Fibroblast of villous mesenchyme (primary cell): ENCODE measurements at regions not wholly inside any gene's neighbourhood (a gene's known extent, or its start where the extent isn't known, plus 50 kb on each side); places are given as distances from the start of the nearest gene placed in this dataset.

ENCODE experiments used
- DNase-seq: peaks from one replicate; pipeline ENCODE4 v3.0.0-alpha.2; 2010; ENCODE audit warnings: low read depth
- H3K4me3 ChIP-seq: 2 replicates; pipeline ENCODE4 v1.5.1; 2011; ENCODE audit warnings: low read depth, mild to moderate bottlenecking, low read length
- CTCF ChIP-seq: IDR thresholded peaks from 2 replicates; pipeline ENCODE4 v1.5.1; 2012; ENCODE audit warnings: low read depth, mild to moderate bottlenecking, low read length; ENCODE audit not compliant: insufficient read depth

GRCh38 chr15:31256378-31257265 lies 70.0 kb upstream of the KLF13 start:
- no peak overlapping the region for H3K4me3 ChIP-seq
- no peak for DNase-seq
- no peak for TF ChIP-seq CTCF

GRCh38 chr15:31257286-31257685 lies 69.3 kb upstream of the KLF13 start:
- TF ChIP-seq CTCF, result no peak
- no peak for DNase-seq
- no peak overlapping the region for H3K4me3 ChIP-seq

- no peak for DNase-seq
- no peak for TF ChIP-seq CTCF
- no peak overlapping the region for H3K4me3 ChIP-seq
These were observed 68.4 kb upstream of the KLF13 start for GRCh38 chr15:31258260-31258659.

- TF ChIP-seq CTCF, result no peak
- DNase-seq, result no peak
These were observed 66.9 kb upstream of the KLF13 start for GRCh38 chr15:31259562-31260252.

GRCh38 chr15:31260646-31261265 lies 65.9 kb upstream of the KLF13 start:
- no peak for TF ChIP-seq CTCF
- no peak for DNase-seq
- no peak overlapping the region for H3K4me3 ChIP-seq

More at GRCh38 chr15:31259562-31260252, 66.9 kb upstream of the KLF13 start:
- H3K4me3 ChIP-seq, result no peak overlapping the region

GRCh38 chr15:31261266-31262142 lies 65.1 kb upstream of the KLF13 start:
- DNase-seq, result no peak
- H3K4me3 ChIP-seq, result no peak overlapping the region
- no peak for TF ChIP-seq CTCF
